ENCODE measurements at regions not wholly inside any gene's neighbourhood (a gene's known extent, or its start where the extent isn't known, plus 50 kb on each side); places are given as distances from the start of the nearest gene placed in this dataset.

DNA sequence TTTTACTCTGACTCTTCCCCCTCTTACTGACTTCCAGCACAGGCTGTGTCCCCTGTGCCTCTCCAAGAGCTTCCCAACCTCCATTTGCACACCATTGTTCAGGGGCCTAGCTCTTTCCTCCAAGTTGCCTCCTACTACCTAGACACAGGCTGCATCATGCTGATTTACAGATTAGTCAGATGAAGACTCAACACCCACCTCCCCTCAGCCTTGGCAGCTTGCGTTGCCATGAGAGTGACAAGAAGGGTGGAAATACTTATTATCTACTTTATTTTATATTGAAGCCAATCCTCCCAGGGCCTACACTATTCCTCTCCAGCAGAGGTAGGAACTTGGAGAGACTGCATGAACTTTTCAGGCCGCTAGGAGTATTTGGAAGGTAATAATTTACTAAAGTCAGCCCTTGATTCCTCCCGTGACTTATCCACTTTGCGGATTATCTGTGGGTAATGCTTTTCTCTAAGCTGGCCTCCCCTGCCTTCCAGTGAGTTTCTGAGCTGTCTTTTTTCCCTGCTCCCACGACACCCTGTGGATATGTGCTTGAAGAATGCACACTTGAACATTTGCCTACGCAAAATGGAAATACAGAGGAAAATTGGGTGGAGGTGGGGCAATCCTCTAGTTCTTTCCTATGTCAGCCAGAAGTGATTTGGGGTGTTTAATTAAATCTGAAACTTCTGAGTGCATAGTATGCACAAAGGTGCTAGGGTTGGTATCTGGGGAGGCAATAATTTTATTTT is 74.1 kb upstream of the TMEM164 start:
- no peak for TF ChIP-seq EP300 (IDR thresholded peaks at IDR 0.05; ENCODE audit: low read depth)
- TF ChIP-seq, protein P1, sequence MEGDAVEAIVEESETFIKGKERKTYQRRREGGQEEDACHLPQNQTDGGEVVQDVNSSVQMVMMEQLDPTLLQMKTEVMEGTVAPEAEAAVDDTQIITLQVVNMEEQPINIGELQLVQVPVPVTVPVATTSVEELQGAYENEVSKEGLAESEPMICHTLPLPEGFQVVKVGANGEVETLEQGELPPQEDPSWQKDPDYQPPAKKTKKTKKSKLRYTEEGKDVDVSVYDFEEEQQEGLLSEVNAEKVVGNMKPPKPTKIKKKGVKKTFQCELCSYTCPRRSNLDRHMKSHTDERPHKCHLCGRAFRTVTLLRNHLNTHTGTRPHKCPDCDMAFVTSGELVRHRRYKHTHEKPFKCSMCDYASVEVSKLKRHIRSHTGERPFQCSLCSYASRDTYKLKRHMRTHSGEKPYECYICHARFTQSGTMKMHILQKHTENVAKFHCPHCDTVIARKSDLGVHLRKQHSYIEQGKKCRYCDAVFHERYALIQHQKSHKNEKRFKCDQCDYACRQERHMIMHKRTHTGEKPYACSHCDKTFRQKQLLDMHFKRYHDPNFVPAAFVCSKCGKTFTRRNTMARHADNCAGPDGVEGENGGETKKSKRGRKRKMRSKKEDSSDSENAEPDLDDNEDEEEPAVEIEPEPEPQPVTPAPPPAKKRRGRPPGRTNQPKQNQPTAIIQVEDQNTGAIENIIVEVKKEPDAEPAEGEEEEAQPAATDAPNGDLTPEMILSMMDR (IDR thresholded peaks at IDR 0.05), result no peak
